Coronary artery (tissue), 2 donors: ENCODE measurements at regions not wholly inside any gene's neighbourhood (a gene's known extent, or its start where the extent isn't known, plus 50 kb on each side); places are given as distances from the start of the nearest gene placed in this dataset.
A peak's percentile ranks its signal among the peaks of the same experiment; 100 is the strongest.

ENCODE experiments used
- DNase-seq: peaks from one replicate; pipeline ENCODE4 v3.0.0-alpha.2; 2017; ENCODE audit warnings: low spot score
- H3K27ac ChIP-seq, 2 donors: fragments of 200-600 bp; sonication (generic); one replicate each; pipeline ENCODE4 v1.5.1; 2016 to 2019
- H3K4me3 ChIP-seq: fragments of 200-600 bp; sonication (generic); 2 replicates; pipeline ENCODE4 v1.5.1; 2016; ENCODE audit warnings: mild to moderate bottlenecking, moderate library complexity
- CTCF ChIP-seq: fragments of 200-600 bp; sonication (generic); IDR thresholded peaks from one replicate; pipeline ENCODE4 v1.5.1; 2019; ENCODE audit warnings: antibody characterized with exemption

- Histone ChIP-seq H3K27ac (no peak overlapping the region), H3K4me3 (no peak overlapping the region)
- no peak for TF ChIP-seq CTCF
- no peak for DNase-seq
Measured at GRCh38 chr6:132167929-132168892, 217.0 kb upstream of the CCN2 start.

- Histone ChIP-seq H3K27ac (no peak overlapping the region), H3K4me3 (no peak overlapping the region)
- DNase-seq, result no peak
- no peak for TF ChIP-seq CTCF
Measured at GRCh38 chr6:132166526-132167051, 215.4 kb upstream of the CCN2 start.

GRCh38 chr6:132165677-132166076, 214.5 kb upstream of the CCN2 start:
- TF ChIP-seq CTCF, result no peak
- DNase-seq, result no peak
- Histone ChIP-seq H3K4me3 (no peak overlapping the region), H3K27ac (no peak overlapping the region)

GRCh38 chr6:132161283-132161682, 210.1 kb upstream of the CCN2 start:
- no peak for DNase-seq
- no peak overlapping the region for H3K27ac ChIP-seq
- TF ChIP-seq CTCF, result peak; percentile 39
- H3K4me3 ChIP-seq, result no peak overlapping the region

- Histone ChIP-seq H3K27ac (peak overlapping the region; percentile 28 to 56), H3K4me3 (peak overlapping the region; percentile 4)
- TF ChIP-seq CTCF, result no peak
- DNase-seq, result no peak
Measured at GRCh38 chr6:132153221-132153898, 202.2 kb upstream of the CCN2 start.

GRCh38 chr6:132147530-132148011, 196.4 kb upstream of the CCN2 start:
- Histone ChIP-seq H3K27ac (peak overlapping the region in 1 of 2 donors; percentile 23), H3K4me3 (no peak overlapping the region)
- DNase-seq, result no peak
- no peak for TF ChIP-seq CTCF
